ENCODE measurements at regions not wholly inside any gene's neighbourhood (a gene's known extent, or its start where the extent isn't known, plus 50 kb on each side); places are given as distances from the start of the nearest gene placed in this dataset.

GRCh38 chr13:40165316-40165932 lies 501.0 kb downstream of the FOXO1 start:
- H3K27me3 ChIP-seq (ENCODE audit: control insufficient read depth, insufficient read depth, low read length) = no peaks in the 10 kb centered on the region
- no peak overlapping the region for H3K4me3 ChIP-seq (ENCODE audit: insufficient read depth, low read depth, low read length)
- H3K36me3 ChIP-seq (replicated peaks; ENCODE audit: control insufficient read depth, insufficient read depth, low read length) = no peaks in the 10 kb centered on the region
- DNase-seq = no peak

DNA sequence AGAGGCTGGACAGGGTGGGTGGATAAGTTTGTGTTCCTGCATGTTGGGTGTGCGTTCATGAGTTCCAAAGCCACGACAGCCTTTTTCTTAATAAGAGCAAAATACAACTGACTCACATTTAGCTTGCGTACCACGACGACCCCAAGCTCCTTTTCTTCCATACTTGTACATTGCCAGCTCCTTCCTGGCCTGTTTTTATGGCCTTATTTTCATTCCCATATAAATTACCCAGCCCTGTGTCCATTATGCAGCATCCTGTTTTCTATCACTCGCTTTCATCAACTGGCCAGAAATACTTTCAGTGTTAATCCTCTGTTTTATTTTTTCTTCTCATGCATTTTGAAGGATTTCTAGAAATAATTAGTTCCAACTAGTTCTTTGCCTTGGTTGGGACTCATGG lies 499.1 kb downstream of the FOXO1 start:
- DNase-seq = no peak
- Histone ChIP-seq H3K36me3 (replicated peaks; ENCODE audit: control insufficient read depth, insufficient read depth, low read length) (no peaks in the 10 kb centered on the region), H3K27me3 (ENCODE audit: control insufficient read depth, insufficient read depth, low read length) (no peaks in the 10 kb centered on the region), H3K4me3 (ENCODE audit: insufficient read depth, low read depth, low read length) (no peak overlapping the region)

- H3K4me3 ChIP-seq (ENCODE audit: insufficient read depth, low read depth, low read length) = no peak overlapping the region
- peaks cover 2% of the 10 kb centered on the region; the same call in 1 of the 2 replicates for H3K27me3 ChIP-seq (ENCODE audit: control insufficient read depth, insufficient read depth, low read length)
- DNase-seq = no peak
- H3K36me3 ChIP-seq (replicated peaks; ENCODE audit: control insufficient read depth, insufficient read depth, low read length) = no peaks in the 10 kb centered on the region
These were observed 497.8 kb downstream of the FOXO1 start for GRCh38 chr13:40168425-40169166.

DNA sequence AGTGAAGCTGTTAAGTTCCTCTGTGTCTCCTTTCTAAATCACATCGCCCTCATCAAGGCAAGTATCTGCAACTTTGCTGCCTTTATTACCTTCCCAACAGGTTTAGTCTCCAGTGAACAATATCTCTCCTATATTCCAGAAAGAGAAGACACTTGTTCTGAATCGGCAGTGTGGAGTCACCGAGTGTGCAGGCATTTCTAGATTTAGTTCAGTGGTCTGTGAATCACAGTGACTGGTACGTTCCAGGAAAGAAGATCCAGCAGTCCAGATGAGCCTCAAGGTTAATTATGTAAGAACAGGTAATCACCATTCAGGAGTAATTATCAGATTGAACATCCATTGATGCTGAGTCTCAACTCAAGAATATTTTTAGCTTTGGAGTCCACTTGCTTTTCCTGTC lies 497.0 kb downstream of the FOXO1 start:
- peaks cover 2% of the 10 kb centered on the region; the same call in 1 of the 2 replicates for H3K27me3 ChIP-seq (ENCODE audit: control insufficient read depth, insufficient read depth, low read length)
- no peak for DNase-seq
- no peak overlapping the region for H3K4me3 ChIP-seq (ENCODE audit: insufficient read depth, low read depth, low read length)
- no peaks in the 10 kb centered on the region for H3K36me3 ChIP-seq (replicated peaks; ENCODE audit: control insufficient read depth, insufficient read depth, low read length)

DNA sequence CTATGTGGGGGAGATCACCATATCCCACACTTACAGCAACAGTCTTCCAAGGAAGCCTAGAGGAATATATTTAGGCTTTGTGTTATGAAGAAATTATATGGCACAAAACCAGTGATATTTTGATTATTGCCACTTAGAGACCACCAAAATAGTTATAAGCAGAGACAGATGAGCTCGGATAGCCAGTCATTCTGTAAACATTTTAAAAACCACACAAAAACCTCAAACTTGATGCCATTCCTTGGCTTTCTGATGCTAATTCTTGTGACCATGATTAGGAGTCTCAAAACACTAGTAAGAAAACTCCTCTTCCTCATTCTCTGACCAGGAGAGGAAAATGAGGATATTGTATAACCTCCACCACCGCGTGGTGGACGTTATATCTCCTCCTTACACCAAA lies 496.4 kb downstream of the FOXO1 start:
- DNase-seq = no peak
- H3K36me3 ChIP-seq (replicated peaks; ENCODE audit: control insufficient read depth, insufficient read depth, low read length) = no peaks in the 10 kb centered on the region

GRCh38 chr13:40170982-40171381 lies 495.5 kb downstream of the FOXO1 start:
- peaks cover 2% of the 10 kb centered on the region for H3K27me3 ChIP-seq (ENCODE audit: control insufficient read depth, insufficient read depth, low read length)
- DNase-seq = no peak
- no peaks in the 10 kb centered on the region for H3K36me3 ChIP-seq (replicated peaks; ENCODE audit: control insufficient read depth, insufficient read depth, low read length)
- no peak overlapping the region for H3K4me3 ChIP-seq (ENCODE audit: insufficient read depth, low read depth, low read length)

More for the DNA sequence above, 496.4 kb downstream of the FOXO1 start:
- Histone ChIP-seq H3K27me3 (ENCODE audit: control insufficient read depth, insufficient read depth, low read length) (peaks cover 2% of the 10 kb centered on the region; the same call in 1 of the 2 replicates), H3K4me3 (ENCODE audit: insufficient read depth, low read depth, low read length) (no peak overlapping the region)

GRCh38 chr13:40171566-40171965 lies 494.9 kb downstream of the FOXO1 start:
- no peak overlapping the region for H3K4me3 ChIP-seq (ENCODE audit: insufficient read depth, low read depth, low read length)
- H3K36me3 ChIP-seq (replicated peaks; ENCODE audit: control insufficient read depth, insufficient read depth, low read length) = no peaks in the 10 kb centered on the region
- peaks cover 2% of the 10 kb centered on the region for H3K27me3 ChIP-seq (ENCODE audit: control insufficient read depth, insufficient read depth, low read length)
- DNase-seq = no peak

GRCh38 chr13:40172149-40172591 lies 494.3 kb downstream of the FOXO1 start:
- Histone ChIP-seq H3K36me3 (replicated peaks; ENCODE audit: control insufficient read depth, insufficient read depth, low read length) (no peaks in the 10 kb centered on the region), H3K27me3 (ENCODE audit: control insufficient read depth, insufficient read depth, low read length) (peaks cover 2% of the 10 kb centered on the region), H3K4me3 (ENCODE audit: insufficient read depth, low read depth, low read length) (peak overlapping the region; percentile 4; the same call in 1 of the 2 replicates)
- peak; percentile 82 for DNase-seq

- Histone ChIP-seq H3K27me3 (ENCODE audit: control insufficient read depth, insufficient read depth, low read length) (peaks cover 4% of the 10 kb centered on the region), H3K36me3 (replicated peaks; ENCODE audit: control insufficient read depth, insufficient read depth, low read length) (no peaks in the 10 kb centered on the region), H3K4me3 (ENCODE audit: insufficient read depth, low read depth, low read length) (no peak overlapping the region)
- no peak for DNase-seq
These were observed 493.6 kb downstream of the FOXO1 start for GRCh38 chr13:40172878-40173277.

- H3K36me3 ChIP-seq (replicated peaks; ENCODE audit: control insufficient read depth, insufficient read depth, low read length) = no peaks in the 10 kb centered on the region
- no peak for DNase-seq
- H3K4me3 ChIP-seq (ENCODE audit: insufficient read depth, low read depth, low read length) = no peak overlapping the region
- H3K27me3 ChIP-seq (ENCODE audit: control insufficient read depth, insufficient read depth, low read length) = peaks cover 4% of the 10 kb centered on the region
These were observed 490.8 kb downstream of the FOXO1 start for GRCh38 chr13:40175639-40176038.

DNA sequence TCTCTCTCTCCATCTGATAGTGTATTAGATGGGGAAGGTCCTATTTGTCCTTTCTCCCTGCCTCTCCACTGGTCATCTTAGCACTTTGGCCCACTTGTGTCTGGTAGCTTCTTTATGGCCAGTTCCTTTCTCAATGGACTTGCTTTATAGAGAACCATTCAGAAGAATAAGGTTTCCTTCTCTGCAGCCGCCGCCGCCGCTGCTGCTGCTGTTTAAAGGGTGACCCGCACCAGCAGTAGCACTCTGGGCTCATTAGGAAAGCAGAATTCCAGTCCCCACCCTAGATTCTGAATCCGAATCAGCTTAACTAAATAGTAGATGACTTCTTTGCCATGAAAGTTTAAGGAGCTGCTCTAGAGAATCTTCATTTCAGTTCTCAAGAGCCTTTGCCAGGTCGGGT lies 490.2 kb downstream of the FOXO1 start:
- peaks cover 4% of the 10 kb centered on the region for H3K27me3 ChIP-seq (ENCODE audit: control insufficient read depth, insufficient read depth, low read length)
- no peak for DNase-seq
- no peaks in the 10 kb centered on the region for H3K36me3 ChIP-seq (replicated peaks; ENCODE audit: control insufficient read depth, insufficient read depth, low read length)
- H3K4me3 ChIP-seq (ENCODE audit: insufficient read depth, low read depth, low read length) = no peak overlapping the region

DNA sequence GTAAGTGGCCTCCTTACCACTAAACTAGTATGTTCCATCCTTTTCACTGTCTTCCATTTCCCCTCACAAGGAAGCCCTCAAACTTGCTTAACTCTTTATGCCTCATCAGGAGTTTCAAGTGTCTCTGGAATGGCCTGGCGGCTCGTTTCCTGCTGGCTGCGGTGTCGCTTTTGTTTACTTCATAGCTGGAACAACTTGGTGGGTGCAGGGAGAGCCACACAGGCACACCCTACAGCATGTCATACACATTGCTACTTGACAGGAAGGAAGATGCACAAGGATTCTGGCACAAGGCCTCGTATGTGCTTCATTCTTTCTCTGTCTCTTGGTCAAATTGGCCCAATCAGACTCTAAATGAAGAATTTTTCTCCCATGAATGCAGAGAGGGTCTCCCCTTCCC lies 488.3 kb downstream of the FOXO1 start:
- no peak for DNase-seq
- Histone ChIP-seq H3K36me3 (replicated peaks; ENCODE audit: control insufficient read depth, insufficient read depth, low read length) (no peaks in the 10 kb centered on the region), H3K4me3 (ENCODE audit: insufficient read depth, low read depth, low read length) (no peak overlapping the region), H3K27me3 (ENCODE audit: control insufficient read depth, insufficient read depth, low read length) (peaks cover 2% of the 10 kb centered on the region; the same call in 1 of the 2 replicates)

DNA sequence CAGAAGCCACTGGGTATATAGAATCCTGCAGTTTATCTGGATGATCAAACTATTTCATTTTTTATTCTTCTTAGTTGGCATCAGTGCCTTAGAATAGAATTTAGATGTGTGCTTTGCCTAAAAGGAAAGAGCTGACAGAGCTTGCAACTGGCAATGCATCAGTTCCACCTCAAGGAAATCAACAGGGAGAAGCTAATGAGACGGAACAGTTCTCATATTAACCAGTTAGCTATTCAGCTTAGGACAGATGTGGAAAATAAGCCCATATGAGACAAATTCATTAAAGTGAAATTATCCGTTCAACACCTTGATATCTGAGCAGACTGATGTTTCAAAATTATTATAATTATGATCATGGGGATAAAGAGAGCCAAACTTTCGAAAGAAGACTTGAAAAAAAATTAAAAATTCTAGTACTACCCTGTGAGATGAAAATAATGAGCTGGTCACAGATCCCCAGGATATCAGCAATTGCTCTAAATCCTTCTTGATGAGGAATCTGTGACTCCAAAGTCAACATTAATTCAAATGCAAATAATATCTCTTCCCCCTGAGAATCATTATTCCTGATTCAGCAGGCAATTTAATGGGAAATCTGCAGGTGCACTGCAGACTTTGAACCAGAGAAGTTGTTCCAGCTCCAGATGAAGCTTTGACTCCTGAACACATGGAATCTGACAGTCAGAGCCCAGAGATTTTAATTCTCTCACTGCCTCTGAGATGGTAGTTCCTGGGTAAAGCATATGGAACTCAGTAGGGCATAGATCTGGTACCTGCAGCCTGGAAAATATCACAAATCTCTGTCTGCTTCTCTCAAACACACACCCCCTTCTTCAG lies 486.8 kb downstream of the FOXO1 start:
- no peaks in the 10 kb centered on the region for H3K36me3 ChIP-seq (replicated peaks; ENCODE audit: control insufficient read depth, insufficient read depth, low read length)
- peaks cover 2% of the 10 kb centered on the region; the same call in 1 of the 2 replicates for H3K27me3 ChIP-seq (ENCODE audit: control insufficient read depth, insufficient read depth, low read length)
- no peak for DNase-seq
- no peak overlapping the region for H3K4me3 ChIP-seq (ENCODE audit: insufficient read depth, low read depth, low read length)

DNA sequence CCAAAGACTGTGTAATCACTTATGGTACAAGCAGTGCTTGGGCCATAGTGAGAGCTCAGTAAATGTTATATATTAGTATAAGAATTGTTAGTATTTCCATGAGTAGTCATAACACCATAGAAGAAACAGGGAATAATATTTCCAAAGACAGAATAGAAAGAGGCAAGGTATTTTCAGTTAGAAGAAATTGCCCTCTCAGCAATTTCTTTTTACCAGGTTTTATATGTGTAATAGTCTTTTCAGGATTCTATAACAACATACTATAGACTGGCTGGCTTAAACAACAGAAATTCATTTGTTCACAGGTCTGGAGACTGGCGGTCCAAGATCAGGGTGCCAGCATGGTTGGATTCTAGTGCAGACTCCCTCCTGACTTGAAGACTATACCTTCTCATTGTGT lies 485.7 kb downstream of the FOXO1 start:
- no peak for DNase-seq
- Histone ChIP-seq H3K27me3 (ENCODE audit: control insufficient read depth, insufficient read depth, low read length) (peaks cover 2% of the 10 kb centered on the region; the same call in 1 of the 2 replicates), H3K36me3 (replicated peaks; ENCODE audit: control insufficient read depth, insufficient read depth, low read length) (no peaks in the 10 kb centered on the region), H3K4me3 (ENCODE audit: insufficient read depth, low read depth, low read length) (no peak overlapping the region)
